NCI-H748 (cell line): ENCODE measurements at regions not wholly inside any gene's neighbourhood (a gene's known extent, or its start where the extent isn't known, plus 50 kb on each side); places are given as distances from the start of the nearest gene placed in this dataset.
"Not testable (repeated sequence)": the region's sequence is repeated elsewhere in the genome, so short reads cannot be mapped to it uniquely, and the experiment has no call there.

Source experiments
- DNase-seq: peaks from one replicate; lab custom pipeline; 2025; ENCODE audit not compliant: unreplicated experiment; lab: John Stamatoyannopoulos, UW

GRCh38 chr1:104636581-104636980 lies 886.9 kb downstream of the AMY1C start:
- DNase-seq: peak; percentile 59

- DNase-seq: no peak
Observed at GRCh38 chr1:104646233-104646632, 896.5 kb downstream of the AMY1C start.

- peak; percentile 85 for DNase-seq
Observed at GRCh38 chr1:104648269-104648691, 898.6 kb downstream of the AMY1C start.

GRCh38 chr1:104664374-104664773 lies 914.7 kb downstream of the AMY1C start:
- not testable (repeated sequence) for DNase-seq

GRCh38 chr1:104665300-104665699 lies 915.6 kb downstream of the AMY1C start:
- DNase-seq: no peak

GRCh38 chr1:104671684-104672353 lies 922.1 kb downstream of the AMY1C start:
- DNase-seq: no peak

- DNase-seq: no peak
Observed at GRCh38 chr1:104699433-104699832, 949.7 kb downstream of the AMY1C start.

- DNase-seq: no peak
Observed at GRCh38 chr1:104702731-104703130, 953.0 kb downstream of the AMY1C start.

GRCh38 chr1:104706631-104707147 lies 957.0 kb downstream of the AMY1C start:
- peak; percentile 50 for DNase-seq

- DNase-seq: no peak
Observed at GRCh38 chr1:104718752-104719151, 969.1 kb downstream of the AMY1C start.

- no peak for DNase-seq
Observed at GRCh38 chr1:104720741-104721140, 971.0 kb downstream of the AMY1C start.

GRCh38 chr1:104726917-104727316 lies 977.2 kb downstream of the AMY1C start:
- DNase-seq: no peak

GRCh38 chr1:104733866-104734265 lies 984.2 kb downstream of the AMY1C start:
- peak; percentile 62 for DNase-seq

- DNase-seq: no peak
Observed at GRCh38 chr1:104745875-104746274, 996.2 kb downstream of the AMY1C start.

GRCh38 chr1:104746994-104747393 lies 997.3 kb downstream of the AMY1C start:
- no peak for DNase-seq

GRCh38 chr1:104760017-104760416 lies 1010.3 kb downstream of the AMY1C start:
- no peak for DNase-seq

GRCh38 chr1:104761961-104762570 lies 1012.4 kb downstream of the AMY1C start:
- DNase-seq: no peak

GRCh38 chr1:104765085-104765484 lies 1015.4 kb downstream of the AMY1C start:
- DNase-seq: no peak

- DNase-seq: no peak
Observed at GRCh38 chr1:104768466-104768865, 1018.8 kb downstream of the AMY1C start.

GRCh38 chr1:104780470-104781078 lies 1030.9 kb downstream of the AMY1C start:
- peak; percentile 79 for DNase-seq

- DNase-seq: no peak
Observed at GRCh38 chr1:104785575-104786187, 1036.0 kb downstream of the AMY1C start.
